GM13977 (cell line): ENCODE measurements at regions not wholly inside any gene's neighbourhood (a gene's known extent, or its start where the extent isn't known, plus 50 kb on each side); places are given as distances from the start of the nearest gene placed in this dataset.
"Not testable (repeated sequence)": the region's sequence is repeated elsewhere in the genome, so short reads cannot be mapped to it uniquely, and the experiment has no call there.

Experiments used
- DNase-seq: peaks from one replicate; pipeline ENCODE4 v3.0.0; 2012; ENCODE audit warnings: low spot score
- in situ Hi-C: fragments of 300-500 bp; cut with MboI; formaldehyde crosslinking; loops from one replicate; pipeline ENCODE4 v1.12.0; 2022; ENCODE audit warnings: low sequenced_read_pairs, low pct_unique_long_range_greater_than_20kb, mixed read lengths, inconsistent platforms; ENCODE audit not compliant: unreplicated experiment
- TF ChIP-seq, protein P1 (sequence below): IDR thresholded peaks from 2 replicates; pipeline ENCODE4 v1.5.1; 2012; ENCODE audit warnings: mild to moderate bottlenecking, control low read depth; ENCODE audit not compliant: insufficient read depth; ENCODE audit errors: extremely low read depth, missing control alignments

GRCh38 chr17:34478244-34478643 lies 101.1 kb upstream of the TMEM132E start:
- TF ChIP-seq, protein P1, sequence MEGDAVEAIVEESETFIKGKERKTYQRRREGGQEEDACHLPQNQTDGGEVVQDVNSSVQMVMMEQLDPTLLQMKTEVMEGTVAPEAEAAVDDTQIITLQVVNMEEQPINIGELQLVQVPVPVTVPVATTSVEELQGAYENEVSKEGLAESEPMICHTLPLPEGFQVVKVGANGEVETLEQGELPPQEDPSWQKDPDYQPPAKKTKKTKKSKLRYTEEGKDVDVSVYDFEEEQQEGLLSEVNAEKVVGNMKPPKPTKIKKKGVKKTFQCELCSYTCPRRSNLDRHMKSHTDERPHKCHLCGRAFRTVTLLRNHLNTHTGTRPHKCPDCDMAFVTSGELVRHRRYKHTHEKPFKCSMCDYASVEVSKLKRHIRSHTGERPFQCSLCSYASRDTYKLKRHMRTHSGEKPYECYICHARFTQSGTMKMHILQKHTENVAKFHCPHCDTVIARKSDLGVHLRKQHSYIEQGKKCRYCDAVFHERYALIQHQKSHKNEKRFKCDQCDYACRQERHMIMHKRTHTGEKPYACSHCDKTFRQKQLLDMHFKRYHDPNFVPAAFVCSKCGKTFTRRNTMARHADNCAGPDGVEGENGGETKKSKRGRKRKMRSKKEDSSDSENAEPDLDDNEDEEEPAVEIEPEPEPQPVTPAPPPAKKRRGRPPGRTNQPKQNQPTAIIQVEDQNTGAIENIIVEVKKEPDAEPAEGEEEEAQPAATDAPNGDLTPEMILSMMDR = no peak
- in situ Hi-C loops = no loop called here
- no peak for DNase-seq

DNA sequence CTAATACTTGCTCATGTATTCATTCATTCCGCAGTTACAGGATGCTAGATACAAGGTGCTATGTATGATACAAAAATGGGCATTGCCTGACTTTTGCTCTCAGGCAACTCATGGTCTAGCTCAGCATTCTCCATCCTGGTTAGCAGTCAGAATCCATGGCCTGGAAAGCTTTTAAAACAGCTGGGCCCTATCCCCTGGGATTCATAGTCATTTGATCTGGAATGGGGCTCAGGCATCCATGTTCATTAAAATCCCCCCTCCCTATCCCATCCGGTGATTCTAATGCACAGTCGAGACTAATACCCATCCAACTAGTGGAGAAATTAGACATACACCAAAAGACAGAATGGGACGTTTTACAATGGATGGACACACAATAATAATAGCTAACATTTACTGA lies 104.1 kb upstream of the TMEM132E start:
- in situ Hi-C loops = no loop called here
- DNase-seq = no peak
- TF ChIP-seq, protein P1 = no peak

- DNase-seq = no peak
These were observed 104.7 kb upstream of the TMEM132E start for GRCh38 chr17:34474706-34475105.

GRCh38 chr17:34472363-34472762 lies 107.0 kb upstream of the TMEM132E start:
- no peak for DNase-seq
- TF ChIP-seq, protein P1 = no peak
- in situ Hi-C loops = no loop called here

More at GRCh38 chr17:34474706-34475105, 104.7 kb upstream of the TMEM132E start:
- in situ Hi-C loops = no loop called here
- TF ChIP-seq, protein P1 = no peak

DNA sequence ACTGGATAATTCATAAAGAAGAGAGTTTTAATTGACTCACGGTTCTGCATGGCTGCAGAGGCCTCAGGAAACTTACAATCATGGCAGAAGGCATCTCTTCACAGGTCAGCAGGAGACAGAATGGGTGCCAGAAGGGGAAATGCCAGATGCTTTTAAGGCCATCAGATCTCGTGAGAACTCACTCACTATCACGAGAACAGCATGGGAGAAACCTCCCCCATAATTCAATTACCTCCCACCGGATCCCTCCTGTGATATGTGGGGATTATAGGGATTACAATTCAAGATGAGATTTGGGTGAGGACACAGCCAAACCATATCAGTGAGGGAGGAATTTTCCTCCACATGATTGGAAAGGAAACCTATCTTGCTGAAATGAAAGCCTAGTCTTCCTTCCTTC lies 108.1 kb upstream of the TMEM132E start:
- DNase-seq, in situ Hi-C loops: not testable (repeated sequence)

DNA sequence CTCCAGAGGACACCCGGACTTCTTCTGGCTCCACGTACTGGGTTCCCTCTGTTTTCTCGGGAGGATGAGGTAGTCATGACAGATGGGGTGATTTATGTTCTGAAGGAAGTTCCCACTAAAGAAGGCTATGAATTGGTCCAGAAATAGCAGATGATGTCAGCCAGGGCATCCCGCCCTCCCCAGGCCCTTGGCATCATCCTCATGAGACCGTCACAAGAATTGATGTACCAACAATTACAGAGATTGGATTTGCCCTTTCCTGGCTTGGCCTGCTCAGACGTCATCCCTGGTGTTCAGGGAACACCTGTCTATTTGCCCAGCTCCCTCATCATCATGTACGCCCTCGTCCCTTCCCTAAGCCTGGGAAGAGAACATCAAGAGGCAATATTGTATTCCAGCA lies 102.8 kb upstream of the CCL1 start:
- in situ Hi-C loops = no loop called here
- TF ChIP-seq, protein P1 = no peak
- no peak for DNase-seq

DNA sequence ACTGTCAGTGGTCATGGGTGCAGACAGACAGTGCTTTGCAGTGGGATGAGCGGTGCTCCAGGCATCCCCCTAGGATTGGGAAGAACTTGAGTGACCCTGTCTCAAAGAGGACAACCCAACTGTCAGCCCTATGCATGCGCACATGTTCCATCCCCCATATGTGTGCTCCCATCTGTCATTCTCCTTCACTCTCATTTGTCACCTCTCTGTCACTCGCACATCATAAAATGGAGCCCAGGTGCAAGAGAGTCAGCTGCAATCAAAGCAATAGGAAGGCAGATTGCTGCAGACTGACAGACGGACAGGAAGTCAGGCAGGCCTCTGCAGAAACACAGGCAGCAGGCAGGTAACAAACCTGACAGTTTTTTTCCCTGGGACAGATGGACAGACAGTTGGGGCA lies 101.8 kb upstream of the CCL1 start:
- TF ChIP-seq, protein P1 = no peak
- no peak for DNase-seq
- in situ Hi-C loops = no loop called here
